Neural cell (in vitro differentiated cells): ENCODE measurements at regions not wholly inside any gene's neighbourhood (a gene's known extent, or its start where the extent isn't known, plus 50 kb on each side); places are given as distances from the start of the nearest gene placed in this dataset.

Experiments used
- H2AFZ ChIP-seq: fragments of 200-600, 300-800 bp; sonication (generic), shearing (Covaris generic); 2 replicates; pipeline ENCODE4 v1.6.0; 2014; ENCODE audit warnings: low read depth, mild to moderate bottlenecking, antibody characterized with exemption, low read length, moderate library complexity
- H3F3A ChIP-seq: fragments of 200-600 bp; shearing (Covaris generic); 2 replicates; pipeline ENCODE4 v1.6.1; 2016; ENCODE audit warnings: mild to moderate bottlenecking, moderate library complexity, mixed read lengths, antibody characterized with exemption, low read length; ENCODE audit not compliant: insufficient read depth, poor library complexity, severe bottlenecking
- H3K27ac ChIP-seq: fragments of 200-600, 300-800 bp; sonication (generic), shearing (Covaris generic); 2 replicates; pipeline ENCODE4 v1.5.1; 2014; ENCODE audit warnings: mild to moderate bottlenecking, low read length, moderate library complexity
- H3K27me3 ChIP-seq: fragments of 300-800, 200-600 bp; sonication (generic), shearing (Covaris generic); 2 replicates; pipeline ENCODE4 v1.6.0; 2014; ENCODE audit warnings: mild to moderate bottlenecking, low read depth, low read length, moderate library complexity; ENCODE audit not compliant: insufficient read depth
- H3K36me3 ChIP-seq: fragments of 300-800, 200-600 bp; sonication (generic), shearing (Covaris generic); 2 replicates; pipeline ENCODE4 v1.5.1; 2014; ENCODE audit warnings: mild to moderate bottlenecking, antibody characterized with exemption, low read length, moderate library complexity; ENCODE audit not compliant: insufficient read depth
- H3K4me2 ChIP-seq: fragments of 300-800, 200-600 bp; sonication (generic), shearing (Covaris generic); 2 replicates; pipeline ENCODE4 v1.6.0; 2014; ENCODE audit warnings: mild to moderate bottlenecking, low read length
- H3K4me3 ChIP-seq: fragments of 300-800, 200-600 bp; sonication (generic), shearing (Covaris generic); 2 replicates; pipeline ENCODE4 v1.5.1; 2014; ENCODE audit warnings: mild to moderate bottlenecking, low read length, moderate library complexity
- H3K79me2 ChIP-seq: fragments of 200-600 bp; shearing (Covaris generic); replicated peaks from 2 replicates; pipeline ENCODE4 v1.6.0; 2014; ENCODE audit warnings: mild to moderate bottlenecking, low read length, moderate library complexity; ENCODE audit not compliant: insufficient read depth
- H3K9ac ChIP-seq: fragments of 300-800, 200-600 bp; sonication (generic), shearing (Covaris generic); 2 replicates; pipeline ENCODE4 v1.6.1; 2016; ENCODE audit warnings: mild to moderate bottlenecking, low read length, mixed read lengths
- H3K9me2 ChIP-seq: fragments of 200-600 bp; shearing (Covaris generic); 2 replicates; pipeline ENCODE4 v1.6.1; 2016; ENCODE audit warnings: mild to moderate bottlenecking, low read length, mixed read lengths; ENCODE audit not compliant: insufficient read depth
- H3K9me3 ChIP-seq: fragments of 200-600, 300-800 bp; sonication (generic), shearing (Covaris generic); 2 replicates; pipeline ENCODE4 v1.6.1; 2016; ENCODE audit warnings: mild to moderate bottlenecking, mixed run types, low read length, moderate library complexity, mixed read lengths
- H4K20me1 ChIP-seq: fragments of 200-600 bp; shearing (Covaris generic); 2 replicates; pipeline ENCODE4 v1.6.1; 2016; ENCODE audit warnings: mild to moderate bottlenecking, mixed run types; ENCODE audit not compliant: insufficient read depth
- EP300 ChIP-seq: fragments of 450-650 bp; conservative IDR thresholded peaks from 2 replicates; pipeline ENCODE4 v1.6.1; 2014; ENCODE audit warnings: antibody characterized with exemption, mild to moderate bottlenecking, moderate library complexity; ENCODE audit not compliant: poor library complexity, severe bottlenecking
- MXI1 ChIP-seq: fragments of 450-650 bp; conservative IDR thresholded peaks from 2 replicates; pipeline ENCODE4 v1.6.1; 2014; ENCODE audit warnings: antibody characterized with exemption, mild to moderate bottlenecking; ENCODE audit not compliant: poor library complexity, severe bottlenecking
- POLR2AphosphoS5 ChIP-seq: IDR thresholded peaks from 2 replicates; pipeline ENCODE4 v1.6.1; 2012
- RAD21 ChIP-seq: fragments of 450-650 bp; conservative IDR thresholded peaks from 2 replicates; pipeline ENCODE4 v1.6.1; 2014; ENCODE audit warnings: antibody characterized with exemption, mild to moderate bottlenecking, moderate library complexity
- SMC3 ChIP-seq: fragments of 450-650 bp; conservative IDR thresholded peaks from 2 replicates; pipeline ENCODE4 v1.6.1; 2014; ENCODE audit warnings: antibody characterized with exemption, mild to moderate bottlenecking, moderate library complexity; ENCODE audit not compliant: poor library complexity
- TAF1 ChIP-seq: IDR thresholded peaks from 2 replicates; pipeline ENCODE4 v1.6.1; 2012; ENCODE audit warnings: low read depth
- TF ChIP-seq, protein P1 (sequence below): fragments of 450-650 bp; IDR thresholded peaks from 2 replicates; pipeline ENCODE4 v1.5.1; 2014; ENCODE audit warnings: antibody characterized with exemption, mild to moderate bottlenecking, moderate library complexity; ENCODE audit not compliant: poor library complexity, severe bottlenecking
- TF ChIP-seq, protein P2 (sequence below): IDR thresholded peaks from 2 replicates; pipeline ENCODE4 v1.6.1; 2012; ENCODE audit warnings: borderline replicate concordance

GRCh38 chr3:86801066-86801465, 189.9 kb downstream of the VGLL3 start:
- TF ChIP-seq MXI1 (no peak), TAF1 (no peak), SMC3 (no peak), RAD21 (no peak)
- Histone ChIP-seq H3K9me2 (no peaks in the 10 kb centered on the region), H3K36me3 (no peaks in the 10 kb centered on the region), H3K27me3 (no peaks in the 10 kb centered on the region), H2AFZ (no peak overlapping the region), H3K9me3 (no peaks in the 10 kb centered on the region), H3K27ac (no peak overlapping the region), H3K4me3 (no peak overlapping the region), H3K79me2 (no peaks in the 10 kb centered on the region), H3K4me2 (no peak overlapping the region), H3F3A (no peaks in the 10 kb centered on the region), H4K20me1 (no peaks in the 10 kb centered on the region), H3K9ac (no peak overlapping the region)

DNA sequence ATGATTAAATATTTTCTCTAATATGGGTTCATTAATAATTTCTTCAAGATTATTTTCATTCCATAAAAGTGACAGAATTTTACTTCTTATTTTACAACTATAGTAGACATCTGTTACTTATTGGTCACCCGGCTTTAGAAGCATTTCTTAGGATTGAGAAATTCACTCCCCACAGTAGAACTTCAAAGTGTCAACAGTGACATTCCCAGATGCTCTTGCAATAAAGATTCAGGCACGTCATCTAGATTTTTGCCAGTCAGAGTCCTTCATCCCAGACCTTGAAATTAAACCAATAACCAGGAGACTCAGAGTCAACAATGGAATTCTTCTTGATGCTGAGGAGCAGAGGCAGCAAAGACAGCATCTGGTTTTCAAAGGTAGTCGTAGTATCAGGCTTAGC, 190.8 kb downstream of the VGLL3 start:
- H3K36me3 ChIP-seq: no peaks in the 10 kb centered on the region
- TF ChIP-seq, protein P1, sequence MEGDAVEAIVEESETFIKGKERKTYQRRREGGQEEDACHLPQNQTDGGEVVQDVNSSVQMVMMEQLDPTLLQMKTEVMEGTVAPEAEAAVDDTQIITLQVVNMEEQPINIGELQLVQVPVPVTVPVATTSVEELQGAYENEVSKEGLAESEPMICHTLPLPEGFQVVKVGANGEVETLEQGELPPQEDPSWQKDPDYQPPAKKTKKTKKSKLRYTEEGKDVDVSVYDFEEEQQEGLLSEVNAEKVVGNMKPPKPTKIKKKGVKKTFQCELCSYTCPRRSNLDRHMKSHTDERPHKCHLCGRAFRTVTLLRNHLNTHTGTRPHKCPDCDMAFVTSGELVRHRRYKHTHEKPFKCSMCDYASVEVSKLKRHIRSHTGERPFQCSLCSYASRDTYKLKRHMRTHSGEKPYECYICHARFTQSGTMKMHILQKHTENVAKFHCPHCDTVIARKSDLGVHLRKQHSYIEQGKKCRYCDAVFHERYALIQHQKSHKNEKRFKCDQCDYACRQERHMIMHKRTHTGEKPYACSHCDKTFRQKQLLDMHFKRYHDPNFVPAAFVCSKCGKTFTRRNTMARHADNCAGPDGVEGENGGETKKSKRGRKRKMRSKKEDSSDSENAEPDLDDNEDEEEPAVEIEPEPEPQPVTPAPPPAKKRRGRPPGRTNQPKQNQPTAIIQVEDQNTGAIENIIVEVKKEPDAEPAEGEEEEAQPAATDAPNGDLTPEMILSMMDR: no peak
- TF ChIP-seq TAF1 (no peak), RAD21 (no peak), MXI1 (no peak), EP300 (no peak), POLR2AphosphoS5 (no peak)
- TF ChIP-seq, protein P2, sequence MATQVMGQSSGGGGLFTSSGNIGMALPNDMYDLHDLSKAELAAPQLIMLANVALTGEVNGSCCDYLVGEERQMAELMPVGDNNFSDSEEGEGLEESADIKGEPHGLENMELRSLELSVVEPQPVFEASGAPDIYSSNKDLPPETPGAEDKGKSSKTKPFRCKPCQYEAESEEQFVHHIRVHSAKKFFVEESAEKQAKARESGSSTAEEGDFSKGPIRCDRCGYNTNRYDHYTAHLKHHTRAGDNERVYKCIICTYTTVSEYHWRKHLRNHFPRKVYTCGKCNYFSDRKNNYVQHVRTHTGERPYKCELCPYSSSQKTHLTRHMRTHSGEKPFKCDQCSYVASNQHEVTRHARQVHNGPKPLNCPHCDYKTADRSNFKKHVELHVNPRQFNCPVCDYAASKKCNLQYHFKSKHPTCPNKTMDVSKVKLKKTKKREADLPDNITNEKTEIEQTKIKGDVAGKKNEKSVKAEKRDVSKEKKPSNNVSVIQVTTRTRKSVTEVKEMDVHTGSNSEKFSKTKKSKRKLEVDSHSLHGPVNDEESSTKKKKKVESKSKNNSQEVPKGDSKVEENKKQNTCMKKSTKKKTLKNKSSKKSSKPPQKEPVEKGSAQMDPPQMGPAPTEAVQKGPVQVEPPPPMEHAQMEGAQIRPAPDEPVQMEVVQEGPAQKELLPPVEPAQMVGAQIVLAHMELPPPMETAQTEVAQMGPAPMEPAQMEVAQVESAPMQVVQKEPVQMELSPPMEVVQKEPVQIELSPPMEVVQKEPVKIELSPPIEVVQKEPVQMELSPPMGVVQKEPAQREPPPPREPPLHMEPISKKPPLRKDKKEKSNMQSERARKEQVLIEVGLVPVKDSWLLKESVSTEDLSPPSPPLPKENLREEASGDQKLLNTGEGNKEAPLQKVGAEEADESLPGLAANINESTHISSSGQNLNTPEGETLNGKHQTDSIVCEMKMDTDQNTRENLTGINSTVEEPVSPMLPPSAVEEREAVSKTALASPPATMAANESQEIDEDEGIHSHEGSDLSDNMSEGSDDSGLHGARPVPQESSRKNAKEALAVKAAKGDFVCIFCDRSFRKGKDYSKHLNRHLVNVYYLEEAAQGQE: no peak
- H3K9me2 ChIP-seq: no peaks in the 10 kb centered on the region
- no peaks in the 10 kb centered on the region for H3K9me3 ChIP-seq
- no peak overlapping the region for H2AFZ ChIP-seq
- H3F3A ChIP-seq: no peaks in the 10 kb centered on the region
- H4K20me1 ChIP-seq: no peaks in the 10 kb centered on the region
- no peaks in the 10 kb centered on the region for H3K79me2 ChIP-seq
- H3K27me3 ChIP-seq: no peaks in the 10 kb centered on the region
- H3K4me2 ChIP-seq: no peak overlapping the region
- H3K4me3 ChIP-seq: no peak overlapping the region
- no peak overlapping the region for H3K27ac ChIP-seq
- H3K9ac ChIP-seq: no peak overlapping the region

DNA sequence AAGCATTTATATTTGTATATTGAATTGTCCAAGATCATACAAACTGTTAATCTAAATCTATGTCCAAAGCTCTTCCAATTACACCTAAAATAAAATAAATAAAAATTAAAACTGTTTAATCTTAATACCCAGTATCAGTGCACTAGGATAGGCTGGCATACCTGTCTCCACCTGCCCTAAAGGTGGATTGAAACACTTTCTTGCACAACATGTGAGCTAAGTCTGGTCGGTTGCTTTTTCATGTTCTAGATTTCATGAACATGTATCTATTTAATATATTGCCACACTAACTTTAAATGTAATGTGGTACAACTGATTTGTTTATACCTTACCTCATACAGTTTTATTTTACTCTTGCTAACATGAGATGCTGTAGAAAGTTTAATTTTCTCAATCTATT, 193.0 kb downstream of the VGLL3 start:
- Histone ChIP-seq H3K27ac (no peak overlapping the region), H4K20me1 (no peaks in the 10 kb centered on the region), H2AFZ (no peak overlapping the region), H3K36me3 (no peaks in the 10 kb centered on the region), H3K27me3 (no peaks in the 10 kb centered on the region), H3K4me3 (no peak overlapping the region), H3F3A (no peaks in the 10 kb centered on the region), H3K9me2 (no peaks in the 10 kb centered on the region), H3K79me2 (no peaks in the 10 kb centered on the region), H3K9ac (no peak overlapping the region), H3K9me3 (no peaks in the 10 kb centered on the region), H3K4me2 (no peak overlapping the region)
- TF ChIP-seq, protein P2: no peak
- no peak for TF ChIP-seq POLR2AphosphoS5
